Endodermal cell (in vitro differentiated cells): ENCODE measurements at regions not wholly inside any gene's neighbourhood (a gene's known extent, or its start where the extent isn't known, plus 50 kb on each side); places are given as distances from the start of the nearest gene placed in this dataset.
A peak's percentile ranks its signal among the peaks of the same experiment; 100 is the strongest.

Experiments
- DNase-seq: peaks from one replicate; pipeline ENCODE4 v3.0.0-alpha.2; 2017
- H3K27ac ChIP-seq: 2 replicates; pipeline ENCODE4 v1.5.1; 2013; ENCODE audit warnings: mild to moderate bottlenecking, low read depth, low read length, moderate library complexity
- H3K27me3 ChIP-seq: 2 replicates; pipeline ENCODE4 v1.6.1; 2013; ENCODE audit warnings: mild to moderate bottlenecking, low read length, moderate library complexity; ENCODE audit not compliant: insufficient read depth, control insufficient read depth, poor library complexity, severe bottlenecking
- H3K36me3 ChIP-seq: 2 replicates; pipeline ENCODE4 v1.7.0; 2013; ENCODE audit warnings: mild to moderate bottlenecking, low read length, moderate library complexity; ENCODE audit not compliant: control insufficient read depth, insufficient read depth
- H3K4me1 ChIP-seq: one replicate; pipeline ENCODE4 v1.7.0; 2013; ENCODE audit warnings: low read length; ENCODE audit not compliant: control insufficient read depth, insufficient read depth
- H3K4me3 ChIP-seq: 2 replicates; pipeline ENCODE4 v1.5.1; 2013; ENCODE audit warnings: mild to moderate bottlenecking, low read length, moderate library complexity
- H3K9ac ChIP-seq: 2 replicates; pipeline ENCODE4 v1.6.1; 2013; ENCODE audit warnings: mild to moderate bottlenecking, low read length, moderate library complexity; ENCODE audit not compliant: poor library complexity, severe bottlenecking; ENCODE audit errors: extremely low read depth
- H3K9me3 ChIP-seq: 2 replicates; pipeline ENCODE4 v1.6.1; 2013; ENCODE audit warnings: mild to moderate bottlenecking, low read length, moderate library complexity; ENCODE audit not compliant: control insufficient read depth
- H3K27ac Mint-ChIP-seq: 2 replicates; pipeline ENCODE4 v1.8.0; 2020; ENCODE audit warnings: mixed read lengths
- H3K27me3 Mint-ChIP-seq: 2 replicates; pipeline ENCODE4 v1.8.0; 2021; ENCODE audit warnings: mild to moderate bottlenecking, mixed read lengths; ENCODE audit not compliant: insufficient read depth
- H3K36me3 Mint-ChIP-seq: 2 replicates; pipeline ENCODE4 v1.8.0; 2020; ENCODE audit warnings: low read depth, mixed read lengths
- H3K4me1 Mint-ChIP-seq: 2 replicates; pipeline ENCODE4 v1.8.0; 2020; ENCODE audit warnings: mixed read lengths
- H3K4me3 Mint-ChIP-seq: 2 replicates; pipeline ENCODE4 v1.8.0; 2020; ENCODE audit warnings: mild to moderate bottlenecking, moderate library complexity, mixed read lengths
- H3K9me3 Mint-ChIP-seq: 2 replicates; pipeline ENCODE4 v1.8.0; 2020; ENCODE audit warnings: mild to moderate bottlenecking, mixed read lengths
- WGBS, 2 experiments: methylation state at CpG; one replicate each; pipeline versions ENCODE4 v1.1.5 to v1.1.7; 2013; ENCODE audit warnings: missing lambda C conversion rate in 2 of 2, mixed read lengths in 1 of 2; ENCODE audit not compliant: insufficient coverage in 1 of 2, insufficient read length in 1 of 2; 5-methylcytosine and 5-hydroxymethylcytosine counted together
- TF ChIP-seq, protein P1 (sequence below): fragments of 200-600 bp; sonication (generic); conservative IDR thresholded peaks from 2 replicates; pipeline ENCODE4 v1.5.0; 2021; ENCODE audit warnings: antibody characterized with exemption, mild to moderate bottlenecking

DNA sequence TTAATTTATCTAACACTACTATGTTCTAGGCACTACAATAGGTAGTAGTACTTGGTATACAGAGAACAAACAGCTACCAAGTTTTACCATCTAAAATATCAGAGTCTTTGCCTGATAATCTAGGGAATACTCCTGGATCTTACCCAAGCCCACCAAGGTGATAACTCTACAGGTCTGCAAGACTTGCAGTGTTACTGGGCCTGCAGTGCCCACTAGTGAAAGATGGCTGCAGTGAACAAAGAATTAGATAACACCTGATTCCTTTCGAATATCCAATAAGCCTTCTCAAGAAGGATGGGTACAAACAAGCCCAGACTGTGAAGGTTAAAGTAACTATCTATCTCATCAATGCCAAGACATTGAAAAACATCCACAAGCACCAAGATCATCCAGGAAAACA lies 317.0 kb upstream of the DCBLD2 start:
- DNase-seq: no peak
- TF ChIP-seq, protein P1, sequence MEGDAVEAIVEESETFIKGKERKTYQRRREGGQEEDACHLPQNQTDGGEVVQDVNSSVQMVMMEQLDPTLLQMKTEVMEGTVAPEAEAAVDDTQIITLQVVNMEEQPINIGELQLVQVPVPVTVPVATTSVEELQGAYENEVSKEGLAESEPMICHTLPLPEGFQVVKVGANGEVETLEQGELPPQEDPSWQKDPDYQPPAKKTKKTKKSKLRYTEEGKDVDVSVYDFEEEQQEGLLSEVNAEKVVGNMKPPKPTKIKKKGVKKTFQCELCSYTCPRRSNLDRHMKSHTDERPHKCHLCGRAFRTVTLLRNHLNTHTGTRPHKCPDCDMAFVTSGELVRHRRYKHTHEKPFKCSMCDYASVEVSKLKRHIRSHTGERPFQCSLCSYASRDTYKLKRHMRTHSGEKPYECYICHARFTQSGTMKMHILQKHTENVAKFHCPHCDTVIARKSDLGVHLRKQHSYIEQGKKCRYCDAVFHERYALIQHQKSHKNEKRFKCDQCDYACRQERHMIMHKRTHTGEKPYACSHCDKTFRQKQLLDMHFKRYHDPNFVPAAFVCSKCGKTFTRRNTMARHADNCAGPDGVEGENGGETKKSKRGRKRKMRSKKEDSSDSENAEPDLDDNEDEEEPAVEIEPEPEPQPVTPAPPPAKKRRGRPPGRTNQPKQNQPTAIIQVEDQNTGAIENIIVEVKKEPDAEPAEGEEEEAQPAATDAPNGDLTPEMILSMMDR: peak; percentile 49
- Mint-ChIP-seq H3K36me3 (no peaks in the 10 kb centered on the region), H3K27ac (no peak overlapping the region), H3K9me3 (no peaks in the 10 kb centered on the region), H3K27me3 (no peaks in the 10 kb centered on the region), H3K4me3 (no peak overlapping the region), H3K4me1 (no peaks in the 10 kb centered on the region)
- Histone ChIP-seq H3K4me1 (no peaks in the 10 kb centered on the region), H3K27ac (no peak overlapping the region), H3K4me3 (no peak overlapping the region), H3K36me3 (no peaks in the 10 kb centered on the region), H3K27me3 (no peaks in the 10 kb centered on the region), H3K9ac (no peak overlapping the region), H3K9me3 (peaks cover 13% of the 10 kb centered on the region)
- 90% methylated on average over 1 of the region's 1 CpG for WGBS, 2 experiments

DNA sequence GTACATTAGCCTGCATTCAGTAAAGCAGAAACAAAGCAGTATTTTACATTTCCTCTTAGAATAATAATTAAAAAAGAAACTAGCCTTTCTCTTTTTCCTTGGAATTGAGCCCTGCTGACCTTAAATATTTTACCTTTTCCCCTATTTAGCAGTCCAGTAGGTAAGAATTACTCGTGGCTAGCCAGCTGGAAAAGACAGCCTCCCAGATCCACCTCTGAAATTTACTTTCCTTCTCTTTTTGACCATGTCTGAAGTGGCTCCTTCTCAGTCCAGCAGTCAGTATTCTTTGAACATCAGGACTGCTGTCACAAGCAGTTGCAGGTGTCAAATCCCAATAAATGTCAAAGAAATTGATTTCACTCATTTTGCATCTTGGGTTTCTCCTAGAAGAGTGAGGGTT lies 311.5 kb upstream of the DCBLD2 start:
- H3K27ac Mint-ChIP-seq: no peak overlapping the region
- Histone ChIP-seq H3K9me3 (peaks cover 9% of the 10 kb centered on the region), H3K9ac (no peak overlapping the region), H3K27me3 (no peaks in the 10 kb centered on the region), H3K4me1 (no peaks in the 10 kb centered on the region), H3K27ac (no peak overlapping the region), H3K4me3 (no peak overlapping the region), H3K36me3 (no peaks in the 10 kb centered on the region)
- H3K36me3 Mint-ChIP-seq: no peaks in the 10 kb centered on the region
- no peak for DNase-seq
- H3K27me3 Mint-ChIP-seq: no peaks in the 10 kb centered on the region
- 78% methylated on average over 1 of the region's 1 CpG; no CpG with 5 or more reads in 1 of the 2 experiments for WGBS, 2 experiments
- H3K4me1 Mint-ChIP-seq: no peaks in the 10 kb centered on the region
- H3K9me3 Mint-ChIP-seq: peaks cover 13% of the 10 kb centered on the region
- TF ChIP-seq, protein P1: no peak
- H3K4me3 Mint-ChIP-seq: no peak overlapping the region

DNA sequence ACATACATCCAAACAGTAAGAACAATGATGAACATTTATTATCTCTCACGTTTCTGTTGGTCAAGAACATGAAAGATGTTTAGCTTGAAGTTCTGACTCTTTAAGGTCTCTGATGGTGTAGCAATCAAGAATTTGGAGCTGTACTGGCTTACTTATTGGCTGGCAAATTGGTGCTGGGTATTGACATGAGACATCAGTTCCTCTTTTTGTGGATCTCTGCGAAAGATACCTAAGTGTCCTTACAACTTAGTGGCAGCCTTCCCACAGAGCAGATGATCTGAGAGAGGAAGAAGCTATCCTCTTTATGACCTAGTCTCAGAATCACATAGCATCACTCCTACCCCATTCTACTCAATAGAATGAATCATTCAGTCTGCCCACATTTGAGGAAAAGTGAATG lies 309.8 kb upstream of the DCBLD2 start:
- 78% methylated on average over 1 to 2 of the region's 2 CpGs for WGBS, 2 experiments
- H3K4me3 ChIP-seq: no peak overlapping the region
- no peak overlapping the region for H3K9ac ChIP-seq
- no peaks in the 10 kb centered on the region for H3K36me3 Mint-ChIP-seq
- peaks cover 9% of the 10 kb centered on the region for H3K9me3 ChIP-seq
- no peak for DNase-seq
- no peak overlapping the region for H3K4me3 Mint-ChIP-seq
- no peaks in the 10 kb centered on the region for H3K36me3 ChIP-seq
- no peaks in the 10 kb centered on the region for H3K4me1 Mint-ChIP-seq
- H3K4me1 ChIP-seq: no peaks in the 10 kb centered on the region
- peaks cover 13% of the 10 kb centered on the region for H3K9me3 Mint-ChIP-seq
- H3K27ac Mint-ChIP-seq: no peak overlapping the region
- TF ChIP-seq, protein P1: no peak
- H3K27me3 Mint-ChIP-seq: no peaks in the 10 kb centered on the region
- no peaks in the 10 kb centered on the region for H3K27me3 ChIP-seq
- no peak overlapping the region for H3K27ac ChIP-seq
